HUES64 (cell line): ENCODE measurements at regions not wholly inside any gene's neighbourhood (a gene's known extent, or its start where the extent isn't known, plus 50 kb on each side); places are given as distances from the start of the nearest gene placed in this dataset.

Experiments
- H3K27ac ChIP-seq: 2 replicates; pipeline ENCODE4 v1.7.0; 2013; ENCODE audit warnings: low read depth, low read length, inconsistent platforms
- H3K27me3 ChIP-seq: 2 replicates; pipeline ENCODE4 v1.6.1; 2013; ENCODE audit warnings: mild to moderate bottlenecking, low read length; ENCODE audit not compliant: insufficient read depth
- H3K36me3 ChIP-seq: 2 replicates; pipeline ENCODE4 v1.6.1; 2013; ENCODE audit warnings: mild to moderate bottlenecking, low read length; ENCODE audit not compliant: insufficient read depth
- H3K4me1 ChIP-seq: 2 replicates; pipeline ENCODE4 v1.6.1; 2013; ENCODE audit warnings: mild to moderate bottlenecking, low read length, moderate library complexity; ENCODE audit not compliant: insufficient read depth
- H3K4me3 ChIP-seq: 2 replicates; pipeline ENCODE4 v1.5.1; 2013; ENCODE audit warnings: mild to moderate bottlenecking, low read length, moderate library complexity
- H3K9ac ChIP-seq: 2 replicates; pipeline ENCODE4 v1.6.1; 2013; ENCODE audit warnings: mild to moderate bottlenecking, low read depth, low read length
- H3K9me3 ChIP-seq: 2 replicates; pipeline ENCODE4 v1.6.1; 2013; ENCODE audit warnings: low read depth, low read length; ENCODE audit not compliant: insufficient read depth
- WGBS: fragments of 150-250, 120-280 bp; methylation state at CpG from one replicate; pipeline ENCODE4 v1.1.7; 2013; ENCODE audit warnings: missing lambda C conversion rate; 5-methylcytosine and 5-hydroxymethylcytosine counted together

- WGBS: 92% methylated on average over 5 of the region's 5 CpGs
- H3K9me3 ChIP-seq: no peaks in the 10 kb centered on the region
- H3K27ac ChIP-seq: no peak overlapping the region
- H3K27me3 ChIP-seq: no peaks in the 10 kb centered on the region
- H3K4me3 ChIP-seq: no peak overlapping the region
- no peak overlapping the region for H3K9ac ChIP-seq
- no peaks in the 10 kb centered on the region for H3K36me3 ChIP-seq
- peaks cover 25% of the 10 kb centered on the region for H3K4me1 ChIP-seq
These were observed 599.6 kb upstream of the ADAMTS16 start for GRCh38 chr5:4540375-4541173.

- H3K4me1 ChIP-seq: peaks cover 28% of the 10 kb centered on the region
- 94% methylated on average over 4 of the region's 4 CpGs for WGBS
These were observed 598.8 kb upstream of the ADAMTS16 start for GRCh38 chr5:4541334-4541733.

DNA sequence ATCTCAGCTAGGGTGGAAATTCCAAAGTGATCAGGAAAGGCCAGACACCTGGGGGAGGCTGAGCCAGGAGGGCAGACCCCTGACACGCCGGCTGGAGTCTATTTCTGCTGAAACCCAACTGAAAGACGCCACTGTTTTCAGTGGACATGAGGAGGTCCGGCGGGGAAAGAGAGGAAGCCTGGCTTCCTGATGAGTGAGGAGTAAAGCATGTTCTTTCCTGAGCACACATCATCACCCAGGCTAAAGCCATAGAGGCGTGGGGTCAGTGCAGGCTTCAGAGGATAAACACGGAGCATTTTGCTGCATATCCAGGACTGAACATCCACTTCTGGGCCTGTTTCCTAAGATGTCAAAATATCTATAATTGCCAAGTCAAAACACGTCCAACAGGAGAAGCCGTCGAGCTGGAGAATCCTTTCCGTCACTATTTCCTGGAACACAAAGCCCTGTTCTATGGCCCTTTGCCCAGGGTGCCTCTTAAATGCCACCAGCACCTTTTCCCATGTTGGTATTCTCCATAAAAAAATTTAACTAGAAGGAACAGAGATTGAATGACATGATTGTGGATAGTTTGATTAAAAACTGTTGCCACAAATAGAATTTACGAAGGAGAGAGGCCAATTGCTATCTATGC lies 597.9 kb upstream of the ADAMTS16 start:
- Histone ChIP-seq H3K36me3 (no peaks in the 10 kb centered on the region), H3K4me3 (no peak overlapping the region), H3K9me3 (no peaks in the 10 kb centered on the region), H3K9ac (no peak overlapping the region), H3K4me1 (peaks cover 28% of the 10 kb centered on the region), H3K27me3 (no peaks in the 10 kb centered on the region), H3K27ac (no peak overlapping the region)
- 90% methylated on average over 12 of the region's 12 CpGs for WGBS

More at GRCh38 chr5:4541334-4541733, 598.8 kb upstream of the ADAMTS16 start:
- H3K9me3 ChIP-seq: no peaks in the 10 kb centered on the region
- H3K27me3 ChIP-seq: no peaks in the 10 kb centered on the region
- H3K36me3 ChIP-seq: no peaks in the 10 kb centered on the region
- H3K4me3 ChIP-seq: no peak overlapping the region
- no peak overlapping the region for H3K27ac ChIP-seq
- no peak overlapping the region for H3K9ac ChIP-seq

DNA sequence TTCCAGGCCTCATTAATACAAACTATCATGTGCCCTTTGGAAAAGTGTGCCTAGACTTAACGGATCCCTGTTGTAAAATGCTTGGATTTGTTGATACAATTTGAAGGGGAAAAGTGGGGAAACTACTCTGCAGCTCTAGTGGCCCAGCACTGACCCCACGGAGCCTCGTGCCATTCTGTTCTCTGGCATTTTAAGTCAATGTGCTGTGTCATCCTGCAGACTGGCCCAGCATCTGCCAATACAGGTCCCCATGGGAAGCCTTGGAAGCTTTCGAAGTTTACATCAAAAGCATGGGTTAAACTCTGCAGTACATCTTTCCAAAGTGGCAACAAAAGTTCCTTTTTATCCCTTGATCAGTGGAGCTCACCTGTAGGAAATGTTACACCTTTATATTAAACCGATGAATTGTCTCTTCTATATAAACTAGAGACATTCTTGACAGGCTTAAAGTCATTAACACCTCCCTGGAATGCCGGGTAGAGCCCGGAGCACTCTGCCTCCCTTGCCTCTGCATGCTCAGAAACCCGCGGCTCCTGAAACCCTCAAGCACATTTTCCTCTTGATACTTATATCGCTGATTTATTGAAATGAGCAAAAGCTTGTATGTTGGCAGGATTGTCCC lies 596.0 kb upstream of the ADAMTS16 start:
- WGBS: 78% methylated on average over 7 of the region's 10 CpGs
- no peak overlapping the region for H3K9ac ChIP-seq

GRCh38 chr5:4547547-4547946 lies 592.6 kb upstream of the ADAMTS16 start:
- 97% methylated on average over 6 of the region's 6 CpGs for WGBS
- Histone ChIP-seq H3K9me3 (no peaks in the 10 kb centered on the region), H3K36me3 (no peaks in the 10 kb centered on the region), H3K9ac (no peak overlapping the region), H3K4me3 (no peak overlapping the region), H3K4me1 (peaks cover 28% of the 10 kb centered on the region), H3K27me3 (no peaks in the 10 kb centered on the region), H3K27ac (no peak overlapping the region)

More for the DNA sequence above, 596.0 kb upstream of the ADAMTS16 start:
- Histone ChIP-seq H3K4me1 (peaks cover 28% of the 10 kb centered on the region), H3K4me3 (no peak overlapping the region), H3K27me3 (no peaks in the 10 kb centered on the region), H3K27ac (no peak overlapping the region), H3K36me3 (no peaks in the 10 kb centered on the region), H3K9me3 (no peaks in the 10 kb centered on the region)

- WGBS: 94% methylated on average over 1 of the region's 1 CpG
- Histone ChIP-seq H3K9me3 (no peaks in the 10 kb centered on the region), H3K4me3 (no peak overlapping the region), H3K4me1 (peaks cover 21% of the 10 kb centered on the region), H3K36me3 (no peaks in the 10 kb centered on the region), H3K9ac (no peak overlapping the region), H3K27me3 (no peaks in the 10 kb centered on the region), H3K27ac (no peak overlapping the region)
These were observed 591.8 kb upstream of the ADAMTS16 start for GRCh38 chr5:4548341-4548740.

DNA sequence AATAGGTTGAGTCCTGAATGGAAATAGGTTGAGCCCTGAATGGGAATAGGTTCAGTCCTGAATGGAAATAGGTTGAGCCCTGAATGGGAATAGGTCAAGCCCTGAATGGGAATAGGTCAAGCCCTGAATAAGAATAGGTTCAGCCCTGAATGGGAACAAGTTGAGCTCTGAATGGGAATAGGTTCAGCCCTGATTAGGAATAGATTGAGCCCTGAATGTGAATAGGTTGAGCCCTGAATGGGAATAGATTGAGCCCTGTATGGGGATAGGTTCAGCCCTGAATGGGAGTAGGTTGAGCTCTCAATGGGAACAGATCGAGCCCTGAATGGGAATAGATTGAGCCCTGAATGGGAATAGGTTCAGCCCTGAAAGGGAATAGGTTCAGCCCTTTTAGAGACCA lies 590.8 kb upstream of the ADAMTS16 start:
- Histone ChIP-seq H3K27ac (no peak overlapping the region), H3K36me3 (no peaks in the 10 kb centered on the region), H3K9ac (no peak overlapping the region), H3K27me3 (no peaks in the 10 kb centered on the region), H3K4me1 (peaks cover 23% of the 10 kb centered on the region), H3K4me3 (no peak overlapping the region), H3K9me3 (no peaks in the 10 kb centered on the region)
- WGBS: 90% methylated on average over 1 of the region's 1 CpG

DNA sequence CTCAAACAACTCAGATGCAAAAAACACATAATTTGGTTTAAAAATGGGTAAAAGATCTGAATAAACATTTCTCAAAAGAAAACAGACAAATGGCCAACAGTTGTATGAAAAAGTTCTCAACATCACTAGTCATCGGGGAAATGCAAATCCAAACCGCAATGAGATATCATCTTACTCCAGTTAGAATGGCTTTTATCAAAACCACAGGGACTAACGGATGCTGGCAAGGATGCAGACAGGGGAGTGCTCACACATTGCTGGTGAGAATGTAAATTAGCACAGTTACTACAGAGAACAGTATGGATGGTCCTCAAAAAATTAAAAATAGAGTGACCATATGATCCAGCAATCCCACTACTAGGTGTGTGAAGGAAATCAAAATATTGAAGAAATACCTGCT lies 589.1 kb upstream of the ADAMTS16 start:
- Histone ChIP-seq H3K27ac (no peak overlapping the region), H3K36me3 (no peaks in the 10 kb centered on the region), H3K27me3 (no peaks in the 10 kb centered on the region), H3K9me3 (no peaks in the 10 kb centered on the region), H3K4me1 (peaks cover 11% of the 10 kb centered on the region), H3K4me3 (no peak overlapping the region), H3K9ac (no peak overlapping the region)
- 96% methylated on average over 3 of the region's 3 CpGs for WGBS

DNA sequence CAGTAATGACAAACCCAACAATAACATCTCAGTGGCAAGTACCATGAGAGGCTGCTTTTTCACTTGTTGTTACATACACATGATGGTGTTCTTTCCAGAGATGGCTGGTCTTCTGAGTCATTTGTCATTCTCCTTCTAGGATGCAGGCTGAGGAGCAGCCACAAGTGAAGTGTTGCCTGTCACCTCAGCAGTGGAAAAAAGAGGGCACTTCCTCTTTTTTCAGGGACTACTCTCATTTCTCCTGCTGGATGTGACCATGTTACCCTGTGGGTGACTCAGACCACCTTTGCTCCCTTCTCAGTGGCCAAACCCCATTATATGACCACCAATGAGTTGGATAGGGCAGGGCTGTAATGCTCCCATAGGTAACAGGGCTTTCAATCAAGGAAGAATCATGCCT lies 587.0 kb upstream of the ADAMTS16 start:
- no peaks in the 10 kb centered on the region for H3K9me3 ChIP-seq
- H3K27ac ChIP-seq: no peak overlapping the region
- H3K4me1 ChIP-seq: peaks cover 23% of the 10 kb centered on the region
- H3K4me3 ChIP-seq: no peak overlapping the region
- no peaks in the 10 kb centered on the region for H3K27me3 ChIP-seq
- H3K9ac ChIP-seq: no peak overlapping the region
- H3K36me3 ChIP-seq: no peaks in the 10 kb centered on the region

- no peaks in the 10 kb centered on the region for H3K27me3 ChIP-seq
- H3K9me3 ChIP-seq: no peaks in the 10 kb centered on the region
- H3K4me1 ChIP-seq: peaks cover 23% of the 10 kb centered on the region
- H3K9ac ChIP-seq: no peak overlapping the region
- no peak overlapping the region for H3K27ac ChIP-seq
- no peaks in the 10 kb centered on the region for H3K36me3 ChIP-seq
- WGBS: 65% methylated on average over 6 of the region's 6 CpGs
- H3K4me3 ChIP-seq: no peak overlapping the region
These were observed 586.2 kb upstream of the ADAMTS16 start for GRCh38 chr5:4553978-4554377.

- H3K4me1 ChIP-seq: peaks cover 23% of the 10 kb centered on the region
These were observed 584.3 kb upstream of the ADAMTS16 start for GRCh38 chr5:4555725-4556285.

More at GRCh38 chr5:4555725-4556285, 584.3 kb upstream of the ADAMTS16 start:
- Histone ChIP-seq H3K27ac (no peak overlapping the region), H3K27me3 (no peaks in the 10 kb centered on the region), H3K9me3 (peaks cover 5% of the 10 kb centered on the region; the same call in 1 of the 2 replicates), H3K9ac (no peak overlapping the region), H3K4me3 (no peak overlapping the region), H3K36me3 (no peaks in the 10 kb centered on the region)
- WGBS: 94% methylated on average over 13 of the region's 13 CpGs
